M059J (cell line): ENCODE measurements at regions not wholly inside any gene's neighbourhood (a gene's known extent, or its start where the extent isn't known, plus 50 kb on each side); places are given as distances from the start of the nearest gene placed in this dataset.
"Not testable (repeated sequence)": the region's sequence is repeated elsewhere in the genome, so short reads cannot be mapped to it uniquely, and the experiment has no call there.

Experiments
- DNase-seq: peaks from one replicate; pipeline ENCODE4 v3.0.0-alpha.2; 2012; ENCODE audit warnings: low read depth

DNA sequence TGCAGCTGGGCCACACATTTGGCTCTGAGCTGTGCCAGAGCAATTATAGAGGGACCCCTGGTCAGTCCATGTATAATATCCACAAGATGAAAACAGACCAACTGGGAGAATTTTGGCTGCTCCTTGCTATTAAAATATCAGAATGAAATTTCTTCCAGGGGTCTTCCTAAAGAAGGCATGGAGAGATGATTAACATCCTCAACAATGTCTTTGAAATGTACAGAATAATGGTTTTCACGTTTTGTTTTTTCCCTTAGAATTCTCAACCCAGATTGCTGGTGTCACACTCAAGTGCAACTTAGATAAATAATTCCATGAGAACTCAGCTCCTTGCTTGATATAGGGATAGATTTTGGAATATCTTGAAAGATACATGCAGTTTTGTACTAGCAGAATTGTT lies 148.3 kb upstream of the SLC24A2 start:
- no peak for DNase-seq

DNA sequence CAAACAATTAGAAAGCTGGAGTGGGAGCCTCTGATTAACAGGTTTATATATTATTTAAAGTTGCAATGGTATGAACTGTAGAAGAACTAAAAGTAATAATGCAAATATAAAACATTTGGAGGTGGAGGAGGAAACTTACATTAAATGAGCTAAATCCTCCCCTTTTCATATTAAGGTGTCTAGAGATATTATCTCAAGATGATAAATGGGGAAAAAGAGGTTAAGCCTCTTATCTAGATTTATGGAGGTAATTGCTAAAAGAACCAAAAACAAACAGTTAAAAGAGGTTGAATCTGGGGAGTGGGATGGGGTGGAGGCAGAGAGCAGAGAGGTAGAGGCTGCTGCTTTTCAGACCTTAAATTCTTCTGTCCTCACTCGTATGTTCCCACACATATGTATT lies 147.8 kb upstream of the SLC24A2 start:
- no peak for DNase-seq

DNA sequence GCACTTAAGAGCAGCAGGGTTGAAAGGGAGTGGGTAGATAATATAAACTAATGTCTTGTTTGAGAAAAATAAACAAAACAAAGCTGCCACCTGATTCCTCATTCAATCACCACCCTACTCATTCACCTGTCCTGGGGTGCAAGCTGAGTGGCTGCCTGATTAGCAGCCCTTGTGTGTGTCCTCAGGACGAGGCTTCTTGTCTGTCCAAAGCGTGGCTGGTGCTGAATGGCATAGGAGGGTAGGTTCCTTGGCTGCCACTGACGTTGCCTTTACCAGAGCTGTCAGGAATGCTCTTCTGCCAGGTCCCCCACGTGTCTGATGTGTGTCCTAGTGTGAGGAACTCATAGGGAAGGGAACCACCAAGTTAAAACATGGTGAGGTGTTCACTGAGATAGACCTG lies 146.6 kb upstream of the SLC24A2 start:
- no peak for DNase-seq

GRCh38 chr9:19934301-19934871 lies 145.5 kb upstream of the SLC24A2 start:
- DNase-seq, result peak; percentile 50

- no peak for DNase-seq
Measured at GRCh38 chr9:19931098-19931890, 142.5 kb upstream of the SLC24A2 start.

- DNase-seq, result no peak
Measured at GRCh38 chr9:19927560-19927959, 138.7 kb upstream of the SLC24A2 start.

DNA sequence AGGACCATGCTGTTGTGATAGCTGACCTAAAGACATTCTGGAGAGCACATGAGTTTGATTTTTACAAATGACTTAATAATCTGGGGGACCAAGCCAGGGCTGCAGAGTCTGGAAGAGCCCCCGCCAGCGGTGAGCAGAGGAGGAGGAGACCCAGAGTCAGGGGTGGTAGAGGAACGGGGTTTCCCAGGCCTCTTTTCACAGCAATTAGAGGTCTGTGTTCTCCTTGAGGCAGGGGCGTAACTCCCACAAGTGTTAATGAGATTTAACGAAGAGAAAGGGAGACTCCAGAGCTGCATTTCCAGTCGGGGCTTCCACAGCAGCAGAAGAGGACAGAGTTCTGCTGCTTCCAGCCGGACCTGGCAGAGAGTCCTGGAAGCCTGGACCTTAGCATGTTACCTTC lies 137.9 kb upstream of the SLC24A2 start:
- no peak for DNase-seq

DNA sequence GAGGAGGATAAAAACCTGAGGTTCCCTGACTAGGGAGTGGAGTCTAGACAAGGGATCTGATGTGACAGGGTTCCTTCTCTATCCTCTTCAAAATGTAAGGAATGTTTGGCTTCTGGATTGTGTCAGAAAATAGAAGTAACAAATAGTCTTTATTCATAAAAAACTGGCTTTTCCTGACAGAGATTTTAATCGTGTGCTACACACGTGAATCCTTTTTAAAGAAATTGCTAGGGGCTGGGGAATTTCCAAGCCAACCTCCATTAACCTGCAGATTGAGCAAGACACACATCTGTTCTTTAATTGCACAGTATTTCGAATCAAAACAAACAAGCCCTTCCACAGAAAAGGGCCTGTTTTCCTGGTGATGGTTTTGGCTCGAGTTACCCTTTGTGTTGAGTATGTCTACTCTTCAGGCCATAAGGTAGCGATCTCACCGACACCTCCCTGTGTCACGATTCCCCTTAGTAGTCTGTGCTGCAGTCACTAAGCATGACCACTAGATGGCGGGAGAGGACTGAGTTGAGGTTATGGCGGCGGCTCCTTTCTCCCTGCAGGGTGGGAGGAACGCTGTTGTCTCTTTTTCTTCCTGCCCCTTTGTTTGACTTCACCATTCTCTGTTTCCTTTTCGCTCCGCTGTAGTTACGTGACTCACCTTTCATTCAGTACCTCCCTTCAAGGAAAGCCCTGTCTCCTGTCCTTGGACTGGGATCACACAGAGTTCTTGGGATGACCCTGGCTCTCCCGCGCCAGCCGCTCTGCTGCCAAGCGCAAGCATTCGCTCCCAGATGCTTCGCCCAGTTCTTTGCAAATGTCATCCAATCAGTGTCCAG lies 137.1 kb upstream of the SLC24A2 start:
- peak; percentile 81 for DNase-seq

DNA sequence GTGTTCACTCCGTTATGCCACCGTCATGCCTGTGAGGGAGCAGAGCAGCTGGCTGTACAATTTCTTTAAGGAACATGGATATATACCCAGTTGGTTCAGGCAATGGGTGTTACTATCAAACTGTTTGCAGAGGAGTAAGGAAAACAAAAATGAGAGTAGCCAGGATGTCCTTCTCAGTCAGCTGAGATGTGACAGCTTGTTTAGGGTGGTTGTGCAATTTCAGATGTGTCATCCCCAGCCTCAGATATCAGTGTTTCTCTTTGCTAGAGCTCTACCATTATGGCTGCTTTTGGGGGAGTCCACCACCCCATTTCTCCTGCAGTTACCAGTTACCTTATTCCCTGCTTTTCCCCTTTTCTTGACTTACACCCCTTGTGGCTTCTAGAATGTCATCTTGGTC lies 135.2 kb upstream of the SLC24A2 start:
- no peak for DNase-seq

GRCh38 chr9:19922476-19923118 lies 133.8 kb upstream of the SLC24A2 start:
- peak; percentile 59 for DNase-seq

DNA sequence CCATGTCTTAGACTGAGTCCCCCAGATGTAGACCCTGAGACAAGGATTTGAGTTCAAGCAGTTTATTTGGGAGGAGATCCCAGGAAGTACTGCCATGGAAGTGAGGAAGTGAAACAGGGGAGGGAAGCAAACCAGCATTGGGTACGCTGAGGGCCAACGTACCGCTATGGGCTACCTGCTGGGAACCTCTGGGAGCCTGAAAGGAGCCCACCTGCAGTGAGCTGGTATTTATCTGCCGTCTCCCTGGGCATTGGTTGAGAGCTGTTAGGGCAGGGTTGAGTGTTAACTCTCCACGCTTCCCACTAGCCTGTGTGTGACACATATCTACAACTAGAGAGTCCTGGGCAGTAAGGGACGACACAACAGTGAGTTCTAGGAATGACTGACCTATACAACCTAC lies 131.6 kb upstream of the SLC24A2 start:
- DNase-seq, result no peak

- DNase-seq, result no peak
Measured at GRCh38 chr9:19918630-19919029, 129.8 kb upstream of the SLC24A2 start.

DNA sequence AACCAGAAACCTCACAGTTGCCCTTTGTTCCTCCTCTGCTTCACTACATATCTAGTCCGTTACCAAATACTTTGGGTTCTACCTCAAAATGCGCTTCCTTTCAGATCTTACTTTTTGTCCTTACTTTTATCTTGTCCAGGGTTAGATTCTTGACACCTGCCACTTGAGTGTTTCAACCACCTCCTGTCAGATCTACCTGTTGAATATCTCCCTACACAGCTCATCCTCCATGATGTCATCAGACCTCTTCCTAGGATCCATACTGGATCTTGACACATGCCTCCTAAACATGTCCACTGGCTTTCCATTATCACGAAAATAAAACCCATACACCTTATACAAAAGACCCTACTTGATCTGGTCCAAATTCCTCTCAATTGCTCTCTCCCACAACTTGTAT lies 125.2 kb upstream of the SLC24A2 start:
- DNase-seq, result no peak

DNA sequence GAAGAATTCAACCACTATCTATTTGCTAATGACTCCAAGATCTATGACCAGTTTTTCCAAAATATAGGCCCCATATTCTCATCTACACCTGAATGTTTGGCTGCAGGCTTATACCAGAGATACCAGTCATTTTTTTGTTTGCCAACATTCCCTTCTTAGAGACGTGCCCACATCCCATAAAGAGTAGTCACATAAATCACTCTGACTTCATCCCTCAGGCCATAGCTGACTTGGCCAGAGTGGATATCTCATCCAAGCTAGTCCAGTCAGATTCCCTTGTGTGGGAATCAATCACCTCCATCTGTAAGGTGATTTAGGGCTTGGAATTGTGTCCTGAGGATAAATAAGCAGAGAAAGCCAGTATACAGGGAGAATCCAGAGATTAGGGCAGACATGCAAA lies 124.3 kb upstream of the SLC24A2 start:
- peak; percentile 27 for DNase-seq

GRCh38 chr9:19903076-19903475 lies 114.2 kb upstream of the SLC24A2 start:
- no peak for DNase-seq

DNA sequence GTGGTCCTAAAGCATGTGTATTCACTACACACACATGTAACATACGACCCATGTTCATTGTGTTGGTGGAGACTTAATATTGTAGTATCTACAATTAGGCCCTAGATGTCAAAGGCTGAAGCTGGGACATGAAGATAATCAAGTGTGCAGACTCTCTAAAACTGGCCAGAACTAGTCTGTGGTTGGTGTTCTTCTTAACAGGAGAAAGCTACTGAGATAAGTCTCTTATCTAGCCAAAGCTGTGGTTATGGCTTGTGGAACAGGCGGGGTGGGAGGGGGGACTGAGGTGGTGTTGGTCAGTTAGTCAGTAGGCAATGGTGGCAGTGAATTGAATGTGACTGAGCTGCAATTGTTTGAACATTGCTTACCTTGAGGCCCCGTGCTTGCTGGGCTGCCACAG lies 112.7 kb upstream of the SLC24A2 start:
- no peak for DNase-seq

DNA sequence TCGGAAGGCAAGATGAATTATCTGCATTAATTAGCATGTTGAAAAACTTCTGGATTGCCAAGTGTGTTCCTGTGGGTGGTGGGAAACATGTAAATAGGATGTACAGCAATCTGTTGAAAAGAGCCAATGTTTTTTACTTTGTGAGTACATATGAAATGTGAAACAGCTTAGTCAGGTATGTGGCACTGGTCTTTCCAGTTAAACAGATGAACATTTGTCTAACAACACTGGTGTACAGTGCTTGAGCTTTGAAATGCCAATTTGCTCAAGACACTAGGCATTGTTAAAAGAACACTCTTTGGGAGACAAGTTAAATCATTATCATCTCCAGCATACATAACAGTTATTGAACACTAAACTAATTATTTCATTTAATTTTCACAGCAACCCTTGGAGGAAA lies 107.3 kb upstream of the SLC24A2 start:
- DNase-seq, result no peak

GRCh38 chr9:19895578-19895977 lies 106.7 kb upstream of the SLC24A2 start:
- DNase-seq, result not testable (repeated sequence)

DNA sequence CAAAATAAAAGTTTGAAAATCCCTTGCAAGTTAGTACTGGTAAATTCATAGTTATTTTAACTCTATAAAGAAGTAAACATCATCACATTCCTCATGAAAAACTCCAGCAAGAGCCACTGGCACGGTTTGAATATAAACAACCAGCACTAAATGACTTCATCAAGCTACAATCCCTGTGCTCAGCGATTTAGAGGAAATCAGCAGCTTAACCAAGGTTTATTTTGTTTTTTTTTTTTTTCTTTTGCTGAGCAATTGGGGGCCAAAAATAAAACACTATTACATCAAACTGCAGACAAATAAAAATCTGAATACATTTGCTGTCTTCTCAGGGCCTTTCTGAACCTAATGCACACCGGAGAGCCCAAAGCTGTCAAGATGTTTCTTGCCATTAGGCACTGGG lies 106.2 kb upstream of the SLC24A2 start:
- peak; percentile 5 for DNase-seq

DNA sequence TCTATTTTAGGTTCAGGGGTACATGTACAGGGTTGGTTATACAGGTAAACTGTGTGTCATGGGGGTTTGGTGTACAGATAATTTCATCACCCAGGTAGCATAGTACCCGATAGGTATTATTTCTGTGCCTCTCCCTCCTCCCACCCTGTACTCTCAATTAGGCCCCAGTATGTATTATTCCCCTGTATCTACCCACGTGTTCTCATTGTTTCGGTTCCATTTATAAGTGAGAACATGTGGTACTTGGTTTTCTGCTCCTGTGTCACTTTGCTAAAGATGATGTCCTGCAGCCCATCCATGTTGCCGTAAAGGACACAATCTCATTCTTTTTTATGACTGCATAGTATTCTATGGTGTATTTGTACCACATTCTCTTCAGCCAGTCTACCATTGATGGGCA lies 96.8 kb upstream of the SLC24A2 start:
- no peak for DNase-seq

DNA sequence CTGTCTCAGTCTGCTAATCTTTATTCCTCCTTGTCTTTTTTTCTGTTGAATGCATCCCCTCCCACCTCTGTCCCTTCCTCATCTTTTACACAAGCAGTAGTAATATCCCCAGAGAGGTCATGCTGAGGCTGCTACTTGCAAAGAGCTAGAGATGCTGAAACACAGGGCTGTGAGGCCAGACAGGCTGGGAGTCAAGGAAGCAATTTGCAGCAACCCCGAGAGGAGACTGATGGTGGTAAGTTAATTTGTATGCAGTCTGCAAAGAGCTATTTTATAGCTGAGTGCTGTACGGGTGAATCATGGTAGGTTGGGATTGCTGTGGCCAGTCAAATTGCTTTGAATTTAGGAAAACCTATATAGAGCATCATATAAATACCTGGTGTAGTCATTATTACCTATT lies 90.2 kb upstream of the SLC24A2 start:
- DNase-seq, result no peak

- DNase-seq, result peak; percentile 0
Measured at GRCh38 chr9:19876569-19877316, 87.9 kb upstream of the SLC24A2 start.
